Activated effector memory CD4-positive, alpha-beta T cell treated with anti-CD3 and anti-CD28 coated beads, Interleukin-2, amount 50 U/mL, for 16 hours (primary cell): ENCODE measurements at regions not wholly inside any gene's neighbourhood (a gene's known extent, or its start where the extent isn't known, plus 50 kb on each side); places are given as distances from the start of the nearest gene placed in this dataset.
"Not testable (repeated sequence)": the region's sequence is repeated elsewhere in the genome, so short reads cannot be mapped to it uniquely, and the experiment has no call there.

Experiments used
- DNase-seq: peaks from one replicate; pipeline ENCODE4 v3.0.0-alpha.2; 2020

- no peak for DNase-seq
These were observed 348.4 kb downstream of the BCL11B start for GRCh38 chr14:98923596-98923995.

GRCh38 chr14:98924046-98924445 is 348.0 kb downstream of the BCL11B start:
- peak; percentile 28 for DNase-seq

- peak; percentile 25 for DNase-seq
These were observed 346.5 kb downstream of the BCL11B start for GRCh38 chr14:98925354-98926040.

- DNase-seq = peak; percentile 65
These were observed 345.9 kb downstream of the BCL11B start for GRCh38 chr14:98926146-98926545.

- no peak for DNase-seq
These were observed 345.2 kb downstream of the BCL11B start for GRCh38 chr14:98926801-98927200.

- DNase-seq = no peak
These were observed 344.0 kb downstream of the BCL11B start for GRCh38 chr14:98927986-98928385.

- peak; percentile 13 for DNase-seq
These were observed 343.6 kb downstream of the BCL11B start for GRCh38 chr14:98928418-98928817.

- peak; percentile 60 for DNase-seq
These were observed 340.9 kb downstream of the BCL11B start for GRCh38 chr14:98931126-98931525.

- DNase-seq = peak; percentile 83
These were observed 340.1 kb downstream of the BCL11B start for GRCh38 chr14:98931911-98932310.

- DNase-seq = peak; percentile 54
These were observed 339.3 kb downstream of the BCL11B start for GRCh38 chr14:98932431-98933325.

GRCh38 chr14:98934569-98934968 is 337.4 kb downstream of the BCL11B start:
- not testable (repeated sequence) for DNase-seq

GRCh38 chr14:98935921-98936320 is 336.1 kb downstream of the BCL11B start:
- DNase-seq = peak; percentile 53

- peak; percentile 49 for DNase-seq
These were observed 335.0 kb downstream of the BCL11B start for GRCh38 chr14:98937021-98937420.

- DNase-seq = peak; percentile 53
These were observed 334.1 kb downstream of the BCL11B start for GRCh38 chr14:98937712-98938505.

GRCh38 chr14:98940693-98941437 is 331.1 kb downstream of the BCL11B start:
- DNase-seq = peak; percentile 10

- no peak for DNase-seq
These were observed 330.5 kb downstream of the BCL11B start for GRCh38 chr14:98941481-98941880.

- DNase-seq = peak; percentile 5
These were observed 328.1 kb downstream of the BCL11B start for GRCh38 chr14:98943907-98944306.

- DNase-seq = peak; percentile 47
These were observed 327.0 kb downstream of the BCL11B start for GRCh38 chr14:98944989-98945388.

GRCh38 chr14:98945611-98946570 is 326.1 kb downstream of the BCL11B start:
- DNase-seq = peak; percentile 38

GRCh38 chr14:98946940-98947339 is 325.1 kb downstream of the BCL11B start:
- no peak for DNase-seq

GRCh38 chr14:98947911-98948595 is 323.9 kb downstream of the BCL11B start:
- DNase-seq = peak; percentile 37
